ENCODE measurements at regions not wholly inside any gene's neighbourhood (a gene's known extent, or its start where the extent isn't known, plus 50 kb on each side); places are given as distances from the start of the nearest gene placed in this dataset.

GRCh38 chr4:11593576-11594116 is 165.0 kb upstream of the HS3ST1 start:
- DNase-seq (ENCODE audit: low spot score): no peak

DNA sequence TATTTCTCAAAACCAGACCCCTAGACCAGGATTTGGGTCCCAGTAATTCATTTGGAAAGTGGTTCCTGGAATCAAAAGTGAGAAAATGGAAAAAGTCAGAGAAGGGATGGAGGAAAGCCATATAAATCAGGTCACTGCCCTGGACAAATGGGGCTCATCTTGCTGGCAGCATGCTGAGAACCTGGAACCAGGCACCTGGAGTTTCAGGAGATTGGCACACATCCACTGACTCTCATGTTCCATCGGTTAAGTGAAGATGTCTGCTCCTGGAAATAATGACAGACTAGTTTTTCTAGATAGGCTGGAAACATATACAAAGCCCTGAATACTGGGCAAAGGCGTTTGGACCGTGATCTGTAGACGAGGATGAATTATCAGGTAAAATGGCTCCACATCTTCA is 163.6 kb upstream of the HS3ST1 start:
- DNase-seq (ENCODE audit: low spot score): no peak

GRCh38 chr4:11590132-11590531 is 161.4 kb upstream of the HS3ST1 start:
- no peak for DNase-seq (ENCODE audit: low spot score)

DNA sequence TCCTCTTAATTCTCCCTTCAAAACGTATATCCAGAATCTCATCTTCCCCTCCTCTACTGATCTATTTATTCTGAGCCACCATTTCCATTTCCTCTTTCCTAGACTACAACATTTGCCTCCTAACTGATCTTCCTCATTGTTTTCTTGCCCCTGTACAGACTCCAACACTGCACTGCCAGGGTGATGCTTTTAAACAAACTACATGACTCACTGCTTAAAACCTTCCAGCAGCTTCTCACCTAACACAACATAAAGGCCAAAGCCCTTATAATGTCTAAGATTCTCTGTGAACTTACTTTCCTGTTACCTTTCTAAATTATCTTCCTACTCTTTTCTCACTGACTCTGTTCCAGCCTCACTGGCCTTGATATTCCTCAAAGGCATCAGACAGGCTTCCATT is 161.0 kb upstream of the HS3ST1 start:
- no peak for DNase-seq (ENCODE audit: low spot score)

- no peak for DNase-seq (ENCODE audit: low spot score)
Observed at GRCh38 chr4:11587797-11588196, 159.1 kb upstream of the HS3ST1 start.

DNA sequence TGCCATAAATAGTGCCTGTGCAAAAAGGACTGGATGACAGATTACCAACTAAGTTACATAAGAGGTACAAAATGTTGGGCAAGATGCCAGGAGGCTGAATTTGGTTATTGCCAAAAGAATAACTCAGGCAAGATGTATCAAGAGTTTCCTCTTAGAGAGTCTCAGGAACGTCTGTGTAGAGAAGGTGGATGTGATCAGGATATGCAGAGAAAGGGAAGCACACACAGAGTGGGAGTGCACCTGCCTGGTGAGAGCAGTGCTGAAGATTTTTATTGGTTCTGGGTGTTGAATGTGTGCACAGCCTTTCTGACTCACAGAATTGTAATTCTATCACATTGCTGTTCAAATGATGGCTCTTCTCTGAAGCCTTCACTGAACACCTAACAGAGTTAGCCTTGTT is 156.8 kb upstream of the HS3ST1 start:
- no peak for DNase-seq (ENCODE audit: low spot score)

- no peak for DNase-seq (ENCODE audit: low spot score)
Observed at GRCh38 chr4:11568511-11568910, 139.8 kb upstream of the HS3ST1 start.

GRCh38 chr4:11566444-11567022 is 137.8 kb upstream of the HS3ST1 start:
- no peak for DNase-seq (ENCODE audit: low spot score)

- no peak for DNase-seq (ENCODE audit: low spot score)
Observed at GRCh38 chr4:11565899-11566298, 137.2 kb upstream of the HS3ST1 start.

DNA sequence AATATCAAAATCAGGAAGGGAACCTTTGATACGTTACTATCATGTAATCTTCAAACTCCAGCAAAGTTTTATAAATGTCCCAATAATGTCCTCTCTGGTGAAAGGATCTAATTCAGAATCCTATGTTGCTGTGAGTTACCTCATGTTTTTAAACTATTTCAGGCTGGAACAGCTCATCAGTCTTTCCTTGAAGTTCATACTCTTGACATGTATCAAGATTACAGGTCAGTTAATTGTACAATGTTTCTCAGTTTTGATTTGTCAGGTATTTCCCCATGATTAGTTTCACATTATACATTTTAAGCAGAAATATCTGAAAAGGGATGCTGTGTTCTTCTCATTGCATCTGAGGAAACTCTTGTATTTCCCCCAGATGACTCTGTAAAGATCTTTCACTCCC is 136.5 kb upstream of the HS3ST1 start:
- DNase-seq (ENCODE audit: low spot score): no peak

DNA sequence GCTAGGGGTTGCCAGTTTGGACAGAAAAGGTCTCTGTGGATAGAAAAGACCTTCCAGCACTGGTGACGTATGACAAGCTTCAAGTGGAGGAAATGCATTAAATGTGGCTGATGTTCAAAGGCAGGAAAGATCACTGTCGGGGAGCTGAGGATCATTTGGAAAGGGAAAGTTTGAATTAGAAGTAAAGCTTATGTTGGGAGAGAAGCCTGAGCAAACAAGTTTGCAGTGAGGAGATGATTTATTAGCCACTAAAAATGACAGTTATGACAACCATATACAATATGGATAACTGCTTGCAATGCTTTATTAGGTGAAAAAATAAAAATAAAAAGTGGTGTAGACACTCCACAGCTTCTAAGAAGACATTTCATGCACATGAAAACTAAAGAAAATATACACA is 135.3 kb upstream of the HS3ST1 start:
- no peak for DNase-seq (ENCODE audit: low spot score)

- no peak for DNase-seq (ENCODE audit: low spot score)
Observed at GRCh38 chr4:11549525-11549924, 120.8 kb upstream of the HS3ST1 start.

- no peak for DNase-seq (ENCODE audit: low spot score)
Observed at GRCh38 chr4:11548597-11549082, 119.9 kb upstream of the HS3ST1 start.

DNA sequence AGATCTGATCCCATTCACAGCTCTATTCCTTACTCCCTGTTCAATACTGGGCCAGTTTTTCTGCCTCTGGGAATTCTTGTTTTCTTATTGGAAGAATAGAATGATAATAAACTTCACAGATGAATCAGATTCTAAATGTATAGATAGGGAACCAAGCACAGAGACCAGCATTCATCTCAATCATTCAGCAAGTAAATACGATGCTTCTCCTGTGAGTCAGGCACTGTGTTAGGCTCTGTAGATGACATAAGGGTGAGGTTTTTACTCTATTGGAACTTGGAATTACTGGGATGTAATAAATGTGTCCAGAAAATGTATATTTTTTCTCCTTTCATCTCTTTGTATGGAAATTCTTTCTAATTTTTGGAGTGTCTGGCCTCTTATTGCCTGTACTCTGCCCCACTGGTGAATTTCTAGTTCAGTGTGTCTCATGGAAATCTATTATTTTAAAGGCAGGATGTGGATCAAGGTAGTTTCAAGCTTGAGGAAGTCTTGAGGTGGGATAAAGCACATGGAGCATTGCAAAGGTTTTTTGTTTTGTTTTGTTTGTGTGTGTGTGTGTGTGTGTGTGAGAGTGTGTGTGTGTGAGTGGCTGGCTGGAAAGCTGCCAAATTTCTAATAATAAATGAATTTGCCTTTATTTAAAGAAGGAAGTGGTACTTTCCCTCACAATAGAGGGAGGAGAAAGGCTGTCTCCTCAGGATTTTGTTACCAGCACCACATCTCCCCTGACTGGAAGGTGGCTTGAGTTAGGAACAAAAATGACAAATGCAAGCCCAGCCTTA is 117.9 kb upstream of the HS3ST1 start:
- DNase-seq (ENCODE audit: low spot score): no peak

DNA sequence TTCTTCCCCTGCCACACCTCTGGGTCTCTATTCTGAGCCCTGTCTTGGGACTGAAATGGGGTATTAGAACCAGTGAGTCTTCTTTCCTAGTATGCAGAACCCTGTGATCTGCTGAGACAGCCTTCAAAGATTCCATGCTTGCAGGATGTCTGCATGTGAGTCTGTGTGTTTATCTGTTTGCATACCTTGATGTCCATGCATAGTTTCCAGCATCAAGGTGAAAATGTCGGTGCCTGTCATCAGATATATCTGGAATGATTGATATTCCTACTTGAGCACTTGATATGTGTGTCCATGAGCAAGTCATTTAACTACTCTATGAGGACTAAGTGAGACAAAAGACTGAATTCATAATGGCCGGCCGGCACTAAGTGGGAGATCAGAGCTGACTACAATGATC is 117.0 kb upstream of the HS3ST1 start:
- DNase-seq (ENCODE audit: low spot score): no peak

DNA sequence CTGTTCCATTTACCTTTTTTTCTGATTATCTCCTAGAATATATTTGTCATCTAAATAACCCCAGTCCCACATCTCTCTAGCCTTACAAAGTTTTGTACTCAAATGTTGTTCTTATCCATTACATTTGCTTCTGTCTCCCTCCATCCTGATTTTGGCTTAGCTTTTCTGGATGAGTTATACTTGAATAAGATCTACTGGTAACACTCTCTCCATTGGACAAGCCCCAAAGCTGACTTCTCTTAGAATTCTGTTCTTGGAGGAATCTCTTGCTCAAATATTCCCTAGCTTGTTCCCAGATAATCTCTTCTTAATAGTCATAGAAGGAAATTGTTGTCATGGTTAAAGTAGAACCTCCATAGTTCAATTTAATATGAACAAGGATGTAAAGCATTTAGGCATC is 115.5 kb upstream of the HS3ST1 start:
- no peak for DNase-seq (ENCODE audit: low spot score)

DNA sequence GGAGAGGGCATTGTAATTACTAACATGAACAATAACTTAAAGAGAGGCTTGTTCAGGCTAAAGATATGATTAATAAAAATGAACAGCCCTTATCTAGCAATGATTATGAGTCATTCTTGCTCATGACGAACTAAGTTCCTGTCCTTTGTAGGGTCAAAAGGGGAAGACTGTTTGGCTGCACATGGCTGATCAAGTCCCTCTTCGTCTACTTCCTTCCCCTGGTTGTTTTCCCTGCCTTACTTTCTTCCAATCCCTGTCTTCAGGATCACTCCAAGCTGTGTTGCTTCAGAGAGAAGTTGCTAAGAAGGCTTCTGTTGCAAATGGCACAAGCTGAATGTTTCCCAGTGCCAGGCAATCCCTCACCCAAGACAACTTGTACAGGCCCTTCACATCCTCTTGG is 115.0 kb upstream of the HS3ST1 start:
- no peak for DNase-seq (ENCODE audit: low spot score)

DNA sequence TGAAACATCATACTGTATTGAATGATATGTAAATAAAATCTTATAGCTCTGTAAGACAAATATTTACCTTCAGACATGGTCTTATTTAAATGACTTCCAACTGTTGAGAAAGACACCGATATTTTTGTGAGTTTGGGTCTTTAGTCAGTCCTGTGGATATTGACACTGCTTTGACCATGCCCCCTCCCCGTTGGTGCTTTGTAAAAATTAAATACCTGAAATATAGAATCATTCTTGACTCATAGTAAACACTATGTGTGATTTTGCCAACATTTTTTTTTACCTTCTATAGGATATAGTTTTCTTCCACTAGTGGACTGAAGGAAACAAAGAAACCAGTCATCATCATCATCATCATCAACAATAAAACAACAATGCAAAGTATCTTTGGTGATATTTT is 114.3 kb upstream of the HS3ST1 start:
- no peak for DNase-seq (ENCODE audit: low spot score)

- no peak for DNase-seq (ENCODE audit: low spot score)
Observed at GRCh38 chr4:11537846-11538245, 109.2 kb upstream of the HS3ST1 start.

DNA sequence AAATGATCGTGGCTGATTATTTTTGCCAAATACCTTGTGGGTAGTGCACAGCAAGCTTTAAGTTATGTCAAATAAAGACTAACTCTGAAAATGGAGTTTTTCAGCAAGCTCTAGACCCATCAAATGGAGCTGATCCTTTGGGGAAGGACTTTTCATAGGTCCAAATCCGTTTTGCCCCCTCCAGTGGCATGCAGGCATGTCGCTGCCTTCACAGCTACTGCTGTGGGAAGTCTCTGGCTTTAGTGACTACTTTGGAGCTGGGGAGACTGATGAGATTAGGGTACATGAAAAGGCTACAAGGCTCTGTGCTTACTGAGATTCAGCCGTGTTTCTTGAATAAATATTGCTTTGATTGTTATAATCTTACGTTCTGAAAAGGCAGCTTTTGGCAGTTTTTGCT is 106.6 kb upstream of the HS3ST1 start:
- DNase-seq (ENCODE audit: low spot score): no peak

DNA sequence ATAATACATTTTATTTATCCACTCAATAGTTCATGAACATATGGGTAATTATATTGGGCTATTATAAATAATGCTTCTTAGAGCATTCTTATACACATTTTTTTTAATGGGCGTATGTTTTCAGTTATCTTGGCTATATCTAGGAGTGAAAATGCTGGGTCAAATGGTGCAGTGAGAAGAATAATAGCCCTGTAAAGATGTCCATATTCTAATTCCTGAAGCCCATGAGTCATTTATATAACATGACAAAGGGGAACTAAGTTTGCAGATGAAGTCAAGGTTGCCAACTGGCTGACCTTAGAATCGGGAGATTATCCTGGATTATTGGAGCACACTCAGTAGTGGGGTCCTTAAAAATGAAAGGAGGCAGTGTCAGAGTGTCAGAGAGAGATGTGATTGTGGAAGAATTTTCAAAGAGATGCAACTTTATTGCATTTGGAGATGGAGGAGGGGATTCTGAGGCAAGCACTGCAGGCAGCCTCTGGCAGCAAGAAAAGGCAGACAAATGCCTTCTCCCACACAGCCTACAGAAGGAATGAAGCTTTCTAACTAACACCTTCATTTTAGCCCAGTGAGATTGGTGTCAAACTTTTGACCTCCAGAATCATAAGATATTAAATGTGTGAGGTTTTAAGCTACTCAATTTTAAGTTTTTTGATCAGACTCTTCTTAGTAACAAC is 106.1 kb upstream of the HS3ST1 start:
- no peak for DNase-seq (ENCODE audit: low spot score)

DNA sequence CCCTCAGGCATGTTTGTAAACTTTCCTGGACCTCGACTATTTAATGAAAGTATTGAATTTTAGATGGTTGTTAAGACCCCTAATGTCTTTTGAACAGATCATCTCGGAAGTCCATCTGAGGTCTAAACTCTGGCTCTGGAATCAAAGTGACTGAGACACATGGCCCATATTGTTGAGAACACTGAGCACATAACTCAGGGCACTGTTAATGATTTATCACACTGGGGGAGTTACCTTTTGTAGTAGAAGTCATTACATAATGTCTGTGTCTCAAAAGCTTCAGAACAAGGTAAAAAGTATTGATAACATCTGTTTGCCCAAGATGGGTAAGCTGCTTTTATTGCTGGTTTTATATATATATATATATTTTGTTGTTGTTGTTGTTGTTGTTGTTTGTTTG is 103.4 kb upstream of the HS3ST1 start:
- DNase-seq (ENCODE audit: low spot score): no peak

DNA sequence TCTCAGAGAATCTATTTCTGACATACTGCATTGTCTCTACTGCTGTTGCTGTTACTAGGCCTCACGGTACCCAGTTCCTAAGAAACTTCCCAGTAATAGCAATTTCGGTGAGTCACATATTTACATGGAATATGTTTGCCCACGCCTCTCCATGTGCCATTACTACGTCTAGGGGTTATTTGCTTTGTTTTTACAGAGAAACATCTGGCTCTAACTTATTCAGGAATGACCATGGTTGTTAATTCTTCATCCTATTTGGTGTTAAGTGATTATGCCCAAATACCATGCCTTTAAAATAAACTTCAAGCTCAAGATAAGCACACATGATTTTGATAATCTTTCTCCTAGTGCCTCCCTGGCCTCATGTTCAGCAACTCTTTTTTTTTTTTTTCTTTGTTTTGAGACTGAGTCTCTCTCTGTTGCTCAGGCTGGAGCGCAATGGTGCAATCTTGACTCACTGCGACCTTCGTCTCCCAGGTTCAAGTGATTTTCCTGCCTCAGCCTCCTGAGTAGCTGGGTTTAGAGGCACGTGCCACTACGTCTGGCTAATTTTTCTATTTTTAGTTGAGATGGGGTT is 101.0 kb upstream of the HS3ST1 start:
- DNase-seq (ENCODE audit: low spot score): no peak
